ENCODE measurements at regions not wholly inside any gene's neighbourhood (a gene's known extent, or its start where the extent isn't known, plus 50 kb on each side); places are given as distances from the start of the nearest gene placed in this dataset.

GRCh38 chr2:156756516-156756915, 320.3 kb downstream of the GPD2 start:
- H3K9me2 ChIP-seq (replicated peaks; ENCODE audit: insufficient read depth, low read length), result no peaks in the 10 kb centered on the region
- H3K4me2 ChIP-seq (ENCODE audit: low read depth, low read length, poor library complexity, severe bottlenecking), result no peak overlapping the region
- no peak overlapping the region for H2AFZ ChIP-seq (ENCODE audit: low read depth, low read length, severe bottlenecking)
- H3K36me3 ChIP-seq (ENCODE audit: low read length), result no peaks in the 10 kb centered on the region
- H3K9me3 ChIP-seq (ENCODE audit: insufficient read depth, low read length), result no peaks in the 10 kb centered on the region
- no peak overlapping the region for H3K9ac ChIP-seq (ENCODE audit: low read length)
- no peak overlapping the region for H3K27ac ChIP-seq (ENCODE audit: low read depth, low read length)
- no peaks in the 10 kb centered on the region for H3F3A ChIP-seq (ENCODE audit: insufficient read depth)
- no peaks in the 10 kb centered on the region for H4K20me1 ChIP-seq (ENCODE audit: low read depth, low read length)
- no peak for TF ChIP-seq CTCF (IDR thresholded peaks at IDR 0.05; ENCODE audit: insufficient read depth, low read length, poor library complexity, severe bottlenecking)
- H3K27me3 ChIP-seq (ENCODE audit: low read length), result no peaks in the 10 kb centered on the region
- no peak overlapping the region for H3K4me3 ChIP-seq (ENCODE audit: insufficient read depth, low read length, poor library complexity, severe bottlenecking)
- no peaks in the 10 kb centered on the region for H3K79me2 ChIP-seq (ENCODE audit: insufficient read depth, low read length)

DNA sequence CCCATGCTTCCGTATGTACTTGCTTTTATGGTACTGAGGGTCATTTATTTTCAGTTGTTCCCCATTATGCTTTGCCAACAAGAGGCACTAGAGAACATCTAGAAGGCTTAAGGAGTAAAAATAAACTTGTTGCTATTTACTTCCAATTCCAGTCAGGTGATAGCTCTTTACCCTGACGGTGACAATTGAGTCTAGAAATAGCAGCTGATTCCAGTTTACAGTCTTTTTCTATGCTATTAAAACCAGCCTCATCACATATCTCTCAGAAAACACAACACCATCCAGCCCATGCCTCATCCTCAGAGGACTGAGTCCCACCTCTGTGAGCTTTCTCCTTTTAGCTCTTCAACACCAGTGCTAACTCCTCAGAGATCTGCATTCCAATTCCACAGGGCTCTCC, 327.0 kb downstream of the GPD2 start:
- no peak overlapping the region for H3K9ac ChIP-seq (ENCODE audit: low read length)
- H3K9me2 ChIP-seq (replicated peaks; ENCODE audit: insufficient read depth, low read length), result no peaks in the 10 kb centered on the region
- no peaks in the 10 kb centered on the region for H3K27me3 ChIP-seq (ENCODE audit: low read length)
- no peak overlapping the region for H3K4me3 ChIP-seq (ENCODE audit: insufficient read depth, low read length, poor library complexity, severe bottlenecking)
- no peaks in the 10 kb centered on the region for H4K20me1 ChIP-seq (ENCODE audit: low read depth, low read length)
- no peaks in the 10 kb centered on the region for H3K9me3 ChIP-seq (ENCODE audit: insufficient read depth, low read length)
- no peaks in the 10 kb centered on the region for H3K36me3 ChIP-seq (ENCODE audit: low read length)
- H2AFZ ChIP-seq (ENCODE audit: low read depth, low read length, severe bottlenecking), result no peak overlapping the region
- no peak overlapping the region for H3K4me2 ChIP-seq (ENCODE audit: low read depth, low read length, poor library complexity, severe bottlenecking)
- TF ChIP-seq EZH2phosphoT487 (conservative IDR thresholded peaks at IDR 0.05; ENCODE audit: low read length), result no peak
- no peak for TF ChIP-seq CTCF (IDR thresholded peaks at IDR 0.05; ENCODE audit: insufficient read depth, low read length, poor library complexity, severe bottlenecking)
- no peaks in the 10 kb centered on the region for H3F3A ChIP-seq (ENCODE audit: insufficient read depth)
- no peaks in the 10 kb centered on the region for H3K79me2 ChIP-seq (ENCODE audit: insufficient read depth, low read length)
- no peak overlapping the region for H3K27ac ChIP-seq (ENCODE audit: low read depth, low read length)

- no peaks in the 10 kb centered on the region for H3K9me3 ChIP-seq (ENCODE audit: insufficient read depth, low read length)
- no peaks in the 10 kb centered on the region for H3K27me3 ChIP-seq (ENCODE audit: low read length)
- no peaks in the 10 kb centered on the region for H3K36me3 ChIP-seq (ENCODE audit: low read length)
- no peaks in the 10 kb centered on the region for H3K9me2 ChIP-seq (replicated peaks; ENCODE audit: insufficient read depth, low read length)
- H3K4me2 ChIP-seq (ENCODE audit: low read depth, low read length, poor library complexity, severe bottlenecking), result no peak overlapping the region
- H3K9ac ChIP-seq (ENCODE audit: low read length), result no peak overlapping the region
- no peak overlapping the region for H2AFZ ChIP-seq (ENCODE audit: low read depth, low read length, severe bottlenecking)
- no peak overlapping the region for H3K4me3 ChIP-seq (ENCODE audit: insufficient read depth, low read length, poor library complexity, severe bottlenecking)
- TF ChIP-seq EZH2phosphoT487 (conservative IDR thresholded peaks at IDR 0.05; ENCODE audit: low read length) (no peak), CTCF (IDR thresholded peaks at IDR 0.05; ENCODE audit: insufficient read depth, low read length, poor library complexity, severe bottlenecking) (no peak)
- H3F3A ChIP-seq (ENCODE audit: insufficient read depth), result no peaks in the 10 kb centered on the region
- H3K27ac ChIP-seq (ENCODE audit: low read depth, low read length), result no peak overlapping the region
- no peaks in the 10 kb centered on the region for H4K20me1 ChIP-seq (ENCODE audit: low read depth, low read length)
- H3K79me2 ChIP-seq (ENCODE audit: insufficient read depth, low read length), result no peaks in the 10 kb centered on the region
Observed at GRCh38 chr2:156765043-156765442, 328.9 kb downstream of the GPD2 start.

DNA sequence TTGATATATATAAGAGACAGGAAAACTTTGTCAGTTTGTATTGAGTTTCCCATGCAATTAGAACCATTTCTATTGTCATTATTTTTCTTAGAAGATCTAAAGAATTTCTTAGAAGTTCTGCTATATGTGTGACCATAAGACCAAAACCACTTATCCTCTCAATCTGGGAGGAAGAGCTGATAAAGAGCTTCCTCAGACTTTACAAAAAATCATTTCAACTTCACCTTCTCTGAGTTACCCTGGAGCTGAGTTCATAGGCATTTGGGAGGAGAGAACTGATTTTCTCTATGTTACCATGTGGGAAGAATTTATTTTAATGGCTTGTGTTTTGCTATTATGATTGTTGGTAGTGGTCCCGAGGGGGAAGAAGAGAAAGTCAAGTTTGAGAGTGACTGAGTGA, 329.3 kb downstream of the GPD2 start:
- no peak overlapping the region for H3K4me3 ChIP-seq (ENCODE audit: insufficient read depth, low read length, poor library complexity, severe bottlenecking)
- H3K9me2 ChIP-seq (replicated peaks; ENCODE audit: insufficient read depth, low read length), result no peaks in the 10 kb centered on the region
- TF ChIP-seq CTCF (IDR thresholded peaks at IDR 0.05; ENCODE audit: insufficient read depth, low read length, poor library complexity, severe bottlenecking) (no peak), EZH2phosphoT487 (conservative IDR thresholded peaks at IDR 0.05; ENCODE audit: low read length) (no peak)
- H3K27ac ChIP-seq (ENCODE audit: low read depth, low read length), result no peak overlapping the region
- no peaks in the 10 kb centered on the region for H3K9me3 ChIP-seq (ENCODE audit: insufficient read depth, low read length)
- H3F3A ChIP-seq (ENCODE audit: insufficient read depth), result no peaks in the 10 kb centered on the region
- H4K20me1 ChIP-seq (ENCODE audit: low read depth, low read length), result no peaks in the 10 kb centered on the region
- no peaks in the 10 kb centered on the region for H3K79me2 ChIP-seq (ENCODE audit: insufficient read depth, low read length)
- no peaks in the 10 kb centered on the region for H3K36me3 ChIP-seq (ENCODE audit: low read length)
- no peak overlapping the region for H2AFZ ChIP-seq (ENCODE audit: low read depth, low read length, severe bottlenecking)
- no peak overlapping the region for H3K4me2 ChIP-seq (ENCODE audit: low read depth, low read length, poor library complexity, severe bottlenecking)
- H3K27me3 ChIP-seq (ENCODE audit: low read length), result no peaks in the 10 kb centered on the region
- H3K9ac ChIP-seq (ENCODE audit: low read length), result no peak overlapping the region

Data from SU-DHL-6 (cell line).